ENCODE measurements at regions not wholly inside any gene's neighbourhood (a gene's known extent, or its start where the extent isn't known, plus 50 kb on each side); places are given as distances from the start of the nearest gene placed in this dataset.

DNA sequence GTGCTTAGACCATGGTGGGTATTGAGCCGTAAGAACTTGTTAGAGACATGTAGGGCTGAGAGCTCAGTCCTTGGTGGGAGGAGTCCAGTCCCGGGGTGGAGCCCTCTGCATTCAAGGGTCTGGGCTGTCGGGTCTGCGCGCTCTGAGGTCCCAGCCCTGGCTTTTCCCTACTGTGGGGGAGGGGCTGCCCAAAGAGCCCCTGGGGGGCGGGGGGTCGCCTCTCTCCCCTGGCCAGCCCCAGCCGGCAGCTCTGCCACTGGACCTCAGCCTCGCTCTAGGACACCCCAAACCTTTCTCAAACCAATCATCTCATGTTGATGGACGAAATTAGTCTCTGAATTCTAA, 1006.4 kb downstream of the BRD1 start (continued):
- TF ChIP-seq, protein P1, sequence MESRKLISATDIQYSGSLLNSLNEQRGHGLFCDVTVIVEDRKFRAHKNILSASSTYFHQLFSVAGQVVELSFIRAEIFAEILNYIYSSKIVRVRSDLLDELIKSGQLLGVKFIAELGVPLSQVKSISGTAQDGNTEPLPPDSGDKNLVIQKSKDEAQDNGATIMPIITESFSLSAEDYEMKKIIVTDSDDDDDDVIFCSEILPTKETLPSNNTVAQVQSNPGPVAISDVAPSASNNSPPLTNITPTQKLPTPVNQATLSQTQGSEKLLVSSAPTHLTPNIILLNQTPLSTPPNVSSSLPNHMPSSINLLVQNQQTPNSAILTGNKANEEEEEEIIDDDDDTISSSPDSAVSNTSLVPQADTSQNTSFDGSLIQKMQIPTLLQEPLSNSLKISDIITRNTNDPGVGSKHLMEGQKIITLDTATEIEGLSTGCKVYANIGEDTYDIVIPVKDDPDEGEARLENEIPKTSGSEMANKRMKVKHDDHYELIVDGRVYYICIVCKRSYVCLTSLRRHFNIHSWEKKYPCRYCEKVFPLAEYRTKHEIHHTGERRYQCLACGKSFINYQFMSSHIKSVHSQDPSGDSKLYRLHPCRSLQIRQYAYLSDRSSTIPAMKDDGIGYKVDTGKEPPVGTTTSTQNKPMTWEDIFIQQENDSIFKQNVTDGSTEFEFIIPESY (IDR thresholded peaks at IDR 0.05; ENCODE audit: extremely low read depth, insufficient replicate concordance, low read length): no peak
- TF ChIP-seq SIN3A (IDR thresholded peaks at IDR 0.05; ENCODE audit: low read depth) (no peak), FOSL1 (IDR thresholded peaks at IDR 0.05; ENCODE audit: low read depth) (no peak)

DNA sequence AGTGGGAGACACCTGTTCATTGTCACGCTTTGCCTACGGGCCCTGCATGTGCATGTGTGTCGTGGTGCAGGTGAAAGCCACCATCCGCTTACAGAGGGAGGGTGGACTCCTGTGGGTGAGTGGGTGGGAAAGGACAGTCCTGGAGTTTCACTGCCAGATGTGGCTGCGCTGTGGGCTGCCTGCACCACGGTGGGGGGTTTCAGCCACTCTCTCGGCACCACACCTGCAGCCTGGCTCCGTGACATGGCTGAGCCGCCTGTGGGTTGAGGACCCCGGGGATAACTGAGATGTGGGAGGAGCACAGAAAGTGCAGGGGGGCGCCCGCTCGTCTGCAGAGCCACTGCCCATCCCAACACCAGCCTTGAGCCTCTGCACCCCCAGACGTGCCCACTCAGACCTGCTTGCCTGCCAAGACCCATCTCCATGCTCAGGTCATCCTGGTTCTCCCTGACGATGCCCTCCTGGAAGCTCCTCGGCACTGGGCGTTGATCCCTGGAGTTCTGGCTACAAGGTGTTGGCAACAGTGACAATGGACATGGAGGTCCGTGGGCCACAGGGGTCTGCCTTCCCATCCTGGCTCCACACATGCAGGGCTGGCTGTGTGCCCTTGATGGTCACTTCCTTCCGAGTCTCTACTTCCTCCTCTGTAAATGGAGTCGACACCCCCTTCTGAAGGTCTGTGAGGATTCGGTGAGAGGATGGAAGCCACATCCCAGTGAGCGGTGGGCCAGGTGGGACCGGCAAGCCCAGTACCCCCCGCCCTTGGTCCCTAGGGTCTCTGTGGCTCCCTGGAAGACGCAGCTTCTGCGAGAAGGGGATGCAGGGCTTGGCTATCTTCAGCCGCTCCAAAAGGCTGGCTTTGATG, 1007.0 kb downstream of the BRD1 start:
- no peaks in the 10 kb centered on the region; a peak in 1 of 4 replicates for H3K9me3 ChIP-seq (ENCODE audit: control insufficient read depth in 1 of 2, insufficient read depth in 1 of 2, low read depth in 1 of 2, low read length in 2 of 2)
- H3K27ac ChIP-seq (ENCODE audit: low read depth, low read length): no peak overlapping the region
- H3K4me3 ChIP-seq (replicated peaks in 1 of 2; ENCODE audit: low read depth in 1 of 2, low read length in 2 of 2): no peak overlapping the region
- H4K20me1 ChIP-seq (ENCODE audit: insufficient read depth): no peaks in the 10 kb centered on the region
- H2AFZ ChIP-seq (ENCODE audit: low read depth, low read length, poor library complexity, severe bottlenecking): no peak overlapping the region
- intact Hi-C loops (cut with micrococcal nuclease): no loop called here
- H3K27me3 ChIP-seq (ENCODE audit: insufficient read depth, low read length): 0 out of 2 replicates have a peak, but pooled peaks cover 2% of the 10 kb centered on the region
- no peaks in the 10 kb centered on the region for H3K79me2 ChIP-seq (ENCODE audit: insufficient read depth, low read length)
- DNase-seq (ENCODE audit: low read depth, low spot score) (no peak), ATAC-seq (no peak)
- no peaks in the 10 kb centered on the region for H3K9me2 ChIP-seq (ENCODE audit: insufficient read depth)
- no peaks in the 10 kb centered on the region for H3K36me3 ChIP-seq (ENCODE audit: control insufficient read depth in 1 of 2, insufficient read depth in 2 of 2, low read length in 2 of 2)
- no TSS peak for BruUV-seq (replicated peaks)
- H3K4me2 ChIP-seq (ENCODE audit: low read length): no peak overlapping the region
- H3K9ac ChIP-seq (ENCODE audit: low read length): no peak overlapping the region
- ChIA-PET RAD21 (ENCODE audit: low non-redundant PET in 1 of 2, low total read pairs in 2 of 2, uncharacterized antibody in 2 of 2, unreplicated experiment in 2 of 2) (no interaction called here), CTCF (no interaction called here), POLR2A (no interaction called here)
- H3K4me1 ChIP-seq (ENCODE audit: control insufficient read depth in 1 of 2, insufficient read depth in 2 of 2, low read length in 2 of 2): no peaks in the 10 kb centered on the region
- TF ChIP-seq ELF1 (IDR thresholded peaks at IDR 0.05; ENCODE audit: borderline replicate concordance, low read depth) (no peak), SIN3A (IDR thresholded peaks at IDR 0.05; ENCODE audit: low read depth) (no peak), JUND (IDR thresholded peaks at IDR 0.05) (no peak)
